Activated naive CD8-positive, alpha-beta T cell treated with anti-CD3 and anti-CD28 coated beads, Interleukin-2, amount 50 U/mL, for 24 hours (primary cell): ENCODE measurements at regions not wholly inside any gene's neighbourhood (a gene's known extent, or its start where the extent isn't known, plus 50 kb on each side); places are given as distances from the start of the nearest gene placed in this dataset.

Experiments used
- ATAC-seq: fragments of 150-1000 bp; cut with Tn5 transposase; one replicate; pipeline ENCODE4 v1.10.0; 2021
- DNase-seq: peaks from one replicate; pipeline ENCODE4 v3.0.0; 2021
- H3K27ac Mint-ChIP-seq: one replicate; pipeline ENCODE4 v1.8.0; 2021; ENCODE audit warnings: mild to moderate bottlenecking, mixed read lengths
- H3K27me3 Mint-ChIP-seq: one replicate; pipeline ENCODE4 v1.8.0; 2021; ENCODE audit warnings: mixed read lengths
- H3K36me3 Mint-ChIP-seq: one replicate; pipeline ENCODE4 v1.8.0; 2021; ENCODE audit warnings: low read depth, mixed read lengths
- H3K4me1 Mint-ChIP-seq: one replicate; pipeline ENCODE4 v1.8.0; 2021; ENCODE audit warnings: mixed read lengths
- H3K4me3 Mint-ChIP-seq: one replicate; pipeline ENCODE4 v1.8.0; 2021; ENCODE audit warnings: mild to moderate bottlenecking, moderate library complexity, mixed read lengths
- H3K9me3 Mint-ChIP-seq: one replicate; pipeline ENCODE4 v1.8.0; 2021; ENCODE audit warnings: mixed read lengths

- Mint-ChIP-seq H3K27ac (no peak overlapping the region), H3K4me3 (no peak overlapping the region), H3K9me3 (no peaks in the 10 kb centered on the region), H3K36me3 (no peaks in the 10 kb centered on the region), H3K27me3 (peaks cover 41% of the 10 kb centered on the region), H3K4me1 (peaks cover 11% of the 10 kb centered on the region)
- ATAC-seq, result no peak
- DNase-seq, result no peak
Observed at GRCh38 chr13:99911965-99912566, 59.5 kb downstream of the ZIC5 start.

GRCh38 chr13:99911069-99911964 lies 60.2 kb downstream of the ZIC5 start:
- H3K4me3 Mint-ChIP-seq, result no peak overlapping the region
- H3K9me3 Mint-ChIP-seq, result no peaks in the 10 kb centered on the region
- ATAC-seq (no peak), DNase-seq (no peak)
- no peak overlapping the region for H3K27ac Mint-ChIP-seq
- H3K36me3 Mint-ChIP-seq, result no peaks in the 10 kb centered on the region
- peaks cover 43% of the 10 kb centered on the region for H3K27me3 Mint-ChIP-seq
- peaks cover 10% of the 10 kb centered on the region for H3K4me1 Mint-ChIP-seq

- DNase-seq (no peak), ATAC-seq (no peak)
- Mint-ChIP-seq H3K9me3 (no peaks in the 10 kb centered on the region), H3K27me3 (peaks cover 49% of the 10 kb centered on the region), H3K4me3 (no peak overlapping the region), H3K36me3 (no peaks in the 10 kb centered on the region), H3K4me1 (peaks cover 10% of the 10 kb centered on the region), H3K27ac (no peak overlapping the region)
Observed at GRCh38 chr13:99909836-99910619, 61.5 kb downstream of the ZIC5 start.

- peaks cover 43% of the 10 kb centered on the region for H3K27me3 Mint-ChIP-seq
- peaks cover 10% of the 10 kb centered on the region for H3K4me1 Mint-ChIP-seq
- DNase-seq (no peak), ATAC-seq (no peak)
- no peaks in the 10 kb centered on the region for H3K36me3 Mint-ChIP-seq
- H3K27ac Mint-ChIP-seq, result no peak overlapping the region
- no peak overlapping the region for H3K4me3 Mint-ChIP-seq
- H3K9me3 Mint-ChIP-seq, result no peaks in the 10 kb centered on the region
Observed at GRCh38 chr13:99909097-99909835, 62.3 kb downstream of the ZIC5 start.

GRCh38 chr13:99908140-99908803 lies 63.3 kb downstream of the ZIC5 start:
- H3K36me3 Mint-ChIP-seq, result no peaks in the 10 kb centered on the region
- H3K27me3 Mint-ChIP-seq, result peaks cover 41% of the 10 kb centered on the region
- no peaks in the 10 kb centered on the region for H3K9me3 Mint-ChIP-seq
- ATAC-seq (no peak), DNase-seq (no peak)
- no peak overlapping the region for H3K27ac Mint-ChIP-seq
- no peak overlapping the region for H3K4me3 Mint-ChIP-seq
- H3K4me1 Mint-ChIP-seq, result peaks cover 6% of the 10 kb centered on the region

GRCh38 chr13:99907627-99908026 lies 63.9 kb downstream of the ZIC5 start:
- H3K27me3 Mint-ChIP-seq, result peaks cover 41% of the 10 kb centered on the region

GRCh38 chr13:99907038-99907437 lies 64.5 kb downstream of the ZIC5 start:
- DNase-seq (no peak), ATAC-seq (no peak)
- no peaks in the 10 kb centered on the region for H3K9me3 Mint-ChIP-seq
- H3K4me3 Mint-ChIP-seq, result no peak overlapping the region
- H3K4me1 Mint-ChIP-seq, result peaks cover 5% of the 10 kb centered on the region
- no peak overlapping the region for H3K27ac Mint-ChIP-seq
- no peaks in the 10 kb centered on the region for H3K36me3 Mint-ChIP-seq
- peaks cover 41% of the 10 kb centered on the region for H3K27me3 Mint-ChIP-seq

More at GRCh38 chr13:99907627-99908026, 63.9 kb downstream of the ZIC5 start:
- no peaks in the 10 kb centered on the region for H3K36me3 Mint-ChIP-seq
- H3K27ac Mint-ChIP-seq, result no peak overlapping the region
- DNase-seq, result no peak
- H3K4me1 Mint-ChIP-seq, result peaks cover 5% of the 10 kb centered on the region
- no peak for ATAC-seq
- no peak overlapping the region for H3K4me3 Mint-ChIP-seq
- H3K9me3 Mint-ChIP-seq, result no peaks in the 10 kb centered on the region

- H3K36me3 Mint-ChIP-seq, result no peaks in the 10 kb centered on the region
- no peak for DNase-seq
- ATAC-seq, result no peak
- peaks cover 41% of the 10 kb centered on the region for H3K27me3 Mint-ChIP-seq
- H3K9me3 Mint-ChIP-seq, result no peaks in the 10 kb centered on the region
- H3K27ac Mint-ChIP-seq, result no peak overlapping the region
- H3K4me3 Mint-ChIP-seq, result no peak overlapping the region
- no peaks in the 10 kb centered on the region for H3K4me1 Mint-ChIP-seq
Observed at GRCh38 chr13:99905814-99906213, 65.8 kb downstream of the ZIC5 start.

- no peak overlapping the region for H3K4me3 Mint-ChIP-seq
- H3K36me3 Mint-ChIP-seq, result no peaks in the 10 kb centered on the region
- no peak overlapping the region for H3K27ac Mint-ChIP-seq
- DNase-seq (no peak), ATAC-seq (no peak)
- peaks cover 44% of the 10 kb centered on the region for H3K27me3 Mint-ChIP-seq
- no peaks in the 10 kb centered on the region for H3K4me1 Mint-ChIP-seq
- H3K9me3 Mint-ChIP-seq, result no peaks in the 10 kb centered on the region
Observed at GRCh38 chr13:99905224-99905623, 66.3 kb downstream of the ZIC5 start.

- Mint-ChIP-seq H3K4me1 (no peaks in the 10 kb centered on the region), H3K9me3 (no peaks in the 10 kb centered on the region), H3K27me3 (peaks cover 47% of the 10 kb centered on the region), H3K36me3 (no peaks in the 10 kb centered on the region), H3K4me3 (no peak overlapping the region), H3K27ac (no peak overlapping the region)
- ATAC-seq (no peak), DNase-seq (no peak)
Observed at GRCh38 chr13:99903140-99903539, 68.4 kb downstream of the ZIC5 start.

- H3K27me3 Mint-ChIP-seq, result peaks cover 52% of the 10 kb centered on the region
- ATAC-seq, result no peak
- no peaks in the 10 kb centered on the region for H3K9me3 Mint-ChIP-seq
Observed at GRCh38 chr13:99902657-99903056, 68.9 kb downstream of the ZIC5 start.

GRCh38 chr13:99900960-99901359 lies 70.6 kb downstream of the ZIC5 start:
- Mint-ChIP-seq H3K27ac (no peak overlapping the region), H3K27me3 (peaks cover 59% of the 10 kb centered on the region), H3K36me3 (no peaks in the 10 kb centered on the region), H3K9me3 (no peaks in the 10 kb centered on the region), H3K4me1 (no peaks in the 10 kb centered on the region), H3K4me3 (no peak overlapping the region)
- DNase-seq (no peak), ATAC-seq (no peak)

More at GRCh38 chr13:99902657-99903056, 68.9 kb downstream of the ZIC5 start:
- H3K27ac Mint-ChIP-seq, result no peak overlapping the region
- no peaks in the 10 kb centered on the region for H3K4me1 Mint-ChIP-seq
- DNase-seq, result no peak
- no peaks in the 10 kb centered on the region for H3K36me3 Mint-ChIP-seq
- no peak overlapping the region for H3K4me3 Mint-ChIP-seq

GRCh38 chr13:99898421-99898820 lies 73.1 kb downstream of the ZIC5 start:
- H3K9me3 Mint-ChIP-seq, result no peaks in the 10 kb centered on the region
- H3K27me3 Mint-ChIP-seq, result peaks cover 69% of the 10 kb centered on the region
- no peak overlapping the region for H3K27ac Mint-ChIP-seq
- ATAC-seq, result no peak
- peaks cover 12% of the 10 kb centered on the region for H3K4me1 Mint-ChIP-seq
- no peak for DNase-seq
- no peaks in the 10 kb centered on the region for H3K36me3 Mint-ChIP-seq
- H3K4me3 Mint-ChIP-seq, result no peak overlapping the region

- no peak for DNase-seq
- no peaks in the 10 kb centered on the region for H3K9me3 Mint-ChIP-seq
- H3K27me3 Mint-ChIP-seq, result peaks cover 65% of the 10 kb centered on the region
- no peak overlapping the region for H3K4me3 Mint-ChIP-seq
- H3K36me3 Mint-ChIP-seq, result no peaks in the 10 kb centered on the region
- peaks cover 12% of the 10 kb centered on the region for H3K4me1 Mint-ChIP-seq
- no peak overlapping the region for H3K27ac Mint-ChIP-seq
- ATAC-seq, result no peak
Observed at GRCh38 chr13:99897076-99897440, 74.5 kb downstream of the ZIC5 start.
